Astrocyte (in vitro differentiated cells and primary cell): ENCODE measurements at regions not wholly inside any gene's neighbourhood (a gene's known extent, or its start where the extent isn't known, plus 50 kb on each side); places are given as distances from the start of the nearest gene placed in this dataset.

Experiments
- DNase-seq: peaks from one replicate; pipeline ENCODE4 v3.0.0-alpha.2; 2010; ENCODE audit warnings: low read depth
- FAIRE-seq: peaks from 2 replicates; lab custom pipeline; 2011; peaks lifted over from hg19 to GRCh38; lab: Jason Lieb, UNC
- H2AFZ ChIP-seq: 2 replicates; pipeline ENCODE4 v1.6.0; 2012; ENCODE audit warnings: low read depth, low read length, inconsistent platforms
- H3K27ac ChIP-seq: 2 replicates; pipeline ENCODE4 v1.5.1; 2011; ENCODE audit warnings: low read depth, low read length, inconsistent platforms
- H3K27me3 ChIP-seq: 2 replicates; pipeline ENCODE4 v1.6.0; 2011; ENCODE audit warnings: low read length, inconsistent platforms; ENCODE audit not compliant: insufficient read depth
- H3K36me3 ChIP-seq: 2 replicates; pipeline ENCODE4 v1.5.1; 2011; ENCODE audit warnings: low read length, inconsistent platforms; ENCODE audit not compliant: insufficient read depth
- H3K4me1 ChIP-seq: 2 replicates; pipeline ENCODE4 v1.5.1; 2011; ENCODE audit warnings: low read length, inconsistent platforms; ENCODE audit not compliant: insufficient read depth
- H3K4me2 ChIP-seq: 2 replicates; pipeline ENCODE4 v1.6.0; 2012; ENCODE audit warnings: low read length, inconsistent platforms
- H3K4me3 ChIP-seq: 2 replicates; pipeline ENCODE4 v1.5.1; 2011; ENCODE audit warnings: low read depth, mild to moderate bottlenecking, low read length, inconsistent platforms; ENCODE audit not compliant: insufficient read depth
- H3K79me2 ChIP-seq: 2 replicates; pipeline ENCODE4 v1.6.0; 2012; ENCODE audit warnings: mild to moderate bottlenecking, low read length, inconsistent platforms; ENCODE audit not compliant: insufficient read depth
- H3K9ac ChIP-seq: 2 replicates; pipeline ENCODE4 v1.6.0; 2012; ENCODE audit warnings: mild to moderate bottlenecking, low read length, inconsistent platforms
- H3K9me3 ChIP-seq: 2 replicates; pipeline ENCODE4 v1.5.1; 2012; ENCODE audit warnings: low read depth, mild to moderate bottlenecking, low read length, inconsistent platforms; ENCODE audit not compliant: insufficient read depth
- H4K20me1 ChIP-seq: 2 replicates; pipeline ENCODE4 v1.6.0; 2012; ENCODE audit warnings: low read length, inconsistent platforms; ENCODE audit not compliant: insufficient read depth
- H3K27ac Mint-ChIP-seq: one replicate; pipeline ENCODE4 v1.8.0; 2021; ENCODE audit warnings: mild to moderate bottlenecking, mixed read lengths; ENCODE audit not compliant: unreplicated experiment
- H3K27me3 Mint-ChIP-seq: one replicate; pipeline ENCODE4 v1.8.0; 2021; ENCODE audit warnings: low read depth, mixed read lengths; ENCODE audit not compliant: unreplicated experiment
- H3K36me3 Mint-ChIP-seq: one replicate; pipeline ENCODE4 v1.8.0; 2021; ENCODE audit warnings: low read depth, mixed read lengths; ENCODE audit not compliant: unreplicated experiment
- H3K4me1 Mint-ChIP-seq: one replicate; pipeline ENCODE4 v1.8.0; 2021; ENCODE audit warnings: low read depth, mixed read lengths; ENCODE audit not compliant: unreplicated experiment
- H3K4me3 Mint-ChIP-seq: one replicate; pipeline ENCODE4 v1.8.0; 2021; ENCODE audit warnings: mild to moderate bottlenecking, moderate library complexity, mixed read lengths; ENCODE audit not compliant: unreplicated experiment
- H3K9me3 Mint-ChIP-seq: one replicate; pipeline ENCODE4 v1.8.0; 2021; ENCODE audit warnings: mild to moderate bottlenecking, mixed read lengths; ENCODE audit not compliant: unreplicated experiment
- CTCF ChIP-seq: IDR thresholded peaks from 2 replicates; pipeline ENCODE4 v1.5.1; 2011; ENCODE audit warnings: low read depth, mild to moderate bottlenecking, inconsistent platforms, low read length, moderate library complexity; ENCODE audit not compliant: insufficient read depth
- EZH2 ChIP-seq: IDR thresholded peaks from 2 replicates; pipeline ENCODE4 v1.6.1; 2012; ENCODE audit warnings: mild to moderate bottlenecking, low read length, inconsistent platforms; ENCODE audit not compliant: insufficient read depth

- no peak overlapping the region for H3K27ac Mint-ChIP-seq
- Histone ChIP-seq H3K27ac (no peak overlapping the region), H3K4me2 (no peak overlapping the region), H3K79me2 (no peaks in the 10 kb centered on the region), H3K36me3 (no peaks in the 10 kb centered on the region), H3K4me1 (peaks cover 6% of the 10 kb centered on the region), H2AFZ (no peak overlapping the region), H3K9me3 (no peaks in the 10 kb centered on the region), H4K20me1 (no peaks in the 10 kb centered on the region), H3K9ac (no peak overlapping the region), H3K4me3 (no peak overlapping the region), H3K27me3 (no peaks in the 10 kb centered on the region)
- no peak overlapping the region for H3K4me3 Mint-ChIP-seq
- no peak for TF ChIP-seq EZH2
- no peak for TF ChIP-seq CTCF
- no peak for DNase-seq
- FAIRE-seq, result no peak
- H3K9me3 Mint-ChIP-seq, result no peaks in the 10 kb centered on the region
- peaks cover 7% of the 10 kb centered on the region for H3K4me1 Mint-ChIP-seq
- H3K36me3 Mint-ChIP-seq, result no peaks in the 10 kb centered on the region
- peaks cover 10% of the 10 kb centered on the region for H3K27me3 Mint-ChIP-seq
These were observed 120.7 kb upstream of the SERP2 start for GRCh38 chr13:44252938-44253337.

DNA sequence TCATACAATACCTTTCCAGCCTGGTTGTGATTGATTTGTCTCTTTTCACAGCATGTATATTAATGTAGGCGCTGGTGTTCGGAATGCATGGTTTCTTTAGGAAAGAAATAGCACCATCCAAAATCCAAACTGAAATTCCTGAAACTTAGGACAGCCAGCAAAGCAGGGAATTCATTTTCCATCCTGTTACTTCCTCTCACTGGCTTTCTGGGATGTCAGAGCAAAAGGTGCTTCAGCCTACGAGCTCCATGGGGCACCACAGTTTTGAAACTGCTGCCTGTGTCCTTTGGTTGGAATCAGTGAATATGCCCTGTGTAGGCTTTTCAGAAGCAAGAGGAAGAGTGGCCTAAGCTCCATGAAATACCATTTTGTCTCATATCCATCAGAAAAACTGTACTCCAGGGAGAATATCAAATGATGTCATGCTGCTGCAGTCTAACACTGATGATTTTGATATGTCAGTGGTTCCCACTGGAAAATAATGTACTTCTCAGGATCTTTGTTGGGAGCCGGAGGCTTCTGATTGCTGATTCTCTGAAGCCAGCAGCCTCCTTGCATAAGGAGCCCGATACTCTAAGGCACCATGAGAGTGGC, 117.8 kb upstream of the SERP2 start:
- no peaks in the 10 kb centered on the region for H3K36me3 ChIP-seq
- FAIRE-seq (no peak), DNase-seq (no peak)
- Mint-ChIP-seq H3K36me3 (no peaks in the 10 kb centered on the region), H3K4me1 (peaks cover 16% of the 10 kb centered on the region), H3K27me3 (peaks cover 10% of the 10 kb centered on the region), H3K27ac (no peak overlapping the region), H3K4me3 (no peak overlapping the region), H3K9me3 (no peaks in the 10 kb centered on the region)
- no peak overlapping the region for H3K27ac ChIP-seq
- TF ChIP-seq CTCF (no peak), EZH2 (no peak)
- no peaks in the 10 kb centered on the region for H3K9me3 ChIP-seq
- H3K79me2 ChIP-seq, result no peaks in the 10 kb centered on the region
- H4K20me1 ChIP-seq, result no peaks in the 10 kb centered on the region
- no peak overlapping the region for H3K9ac ChIP-seq
- H3K27me3 ChIP-seq, result no peaks in the 10 kb centered on the region
- no peak overlapping the region for H3K4me3 ChIP-seq
- H3K4me1 ChIP-seq, result peaks cover 19% of the 10 kb centered on the region
- no peak overlapping the region for H2AFZ ChIP-seq
- no peak overlapping the region for H3K4me2 ChIP-seq

DNA sequence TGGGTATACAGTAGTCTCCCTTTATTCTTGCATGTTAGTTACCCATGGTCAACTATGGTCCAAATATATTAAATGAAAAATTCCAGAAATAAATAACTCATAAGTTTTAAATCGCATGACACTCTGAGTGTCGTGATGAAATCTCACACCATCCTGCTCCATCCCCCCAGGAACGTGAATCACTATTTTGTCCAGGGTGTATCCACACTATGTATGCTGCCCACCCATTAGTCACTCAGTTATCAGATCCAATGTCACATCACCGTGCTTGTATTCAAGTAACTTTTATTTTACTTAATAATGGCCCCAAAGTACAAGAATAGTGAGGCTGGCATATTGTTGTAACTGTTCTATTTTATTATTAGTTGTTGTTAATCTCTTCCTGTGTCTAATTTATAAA, 115.8 kb upstream of the SERP2 start:
- Mint-ChIP-seq H3K27me3 (peaks cover 10% of the 10 kb centered on the region), H3K9me3 (no peaks in the 10 kb centered on the region), H3K27ac (no peak overlapping the region), H3K4me1 (peaks cover 16% of the 10 kb centered on the region), H3K4me3 (no peak overlapping the region), H3K36me3 (no peaks in the 10 kb centered on the region)
- Histone ChIP-seq H3K36me3 (no peaks in the 10 kb centered on the region), H3K4me3 (no peak overlapping the region), H2AFZ (no peak overlapping the region), H4K20me1 (no peaks in the 10 kb centered on the region), H3K9me3 (no peaks in the 10 kb centered on the region), H3K4me2 (no peak overlapping the region), H3K9ac (no peak overlapping the region), H3K4me1 (peaks cover 19% of the 10 kb centered on the region), H3K27me3 (no peaks in the 10 kb centered on the region), H3K79me2 (no peaks in the 10 kb centered on the region), H3K27ac (no peak overlapping the region)
- no peak for DNase-seq
- no peak for FAIRE-seq
- TF ChIP-seq CTCF, result no peak
- no peak for TF ChIP-seq EZH2
